Testis (tissue), 2 donors: ENCODE measurements at regions not wholly inside any gene's neighbourhood (a gene's known extent, or its start where the extent isn't known, plus 50 kb on each side); places are given as distances from the start of the nearest gene placed in this dataset.

ENCODE experiments used
- DNase-seq: peaks from one replicate; pipeline ENCODE4 v3.0.0-alpha.2; 2019
- H3K27ac ChIP-seq, 2 donors: fragments of 200-600 bp; sonication (generic); one replicate each; pipeline ENCODE4 v1.5.1; 2019
- H3K27me3 ChIP-seq: fragments of 200-600 bp; sonication (generic); one replicate; pipeline ENCODE4 v1.5.1; 2019
- H3K36me3 ChIP-seq: fragments of 200-600 bp; sonication (generic); one replicate; pipeline ENCODE4 v1.5.1; 2017; ENCODE audit warnings: low read depth; ENCODE audit errors: missing control alignments
- H3K4me1 ChIP-seq: fragments of 200-600 bp; sonication (generic); one replicate; pipeline ENCODE4 v1.5.1; 2019
- H3K4me3 ChIP-seq, 2 donors: fragments of 200-600 bp; sonication (generic); one replicate each; pipeline ENCODE4 v1.5.1; 2017 to 2019
- H3K9me3 ChIP-seq: fragments of 200-600 bp; sonication (generic); one replicate; pipeline ENCODE4 v1.5.1; 2017
- CTCF ChIP-seq, 3 experiments: fragments of 450-650 bp in 2 of 3; fragments of 200-600 bp in 1 of 3; sonication (generic) in 1 of 3; IDR thresholded peaks; one replicate each; pipeline ENCODE4 v1.5.1; 2016 to 2019; ENCODE audit warnings: antibody characterized with exemption in 3 of 3, mild to moderate bottlenecking in 2 of 3, moderate library complexity in 1 of 3
- POLR2A ChIP-seq: fragments of 450-650 bp; IDR thresholded peaks from one replicate; pipeline ENCODE4 v1.6.1; 2017; ENCODE audit warnings: antibody characterized with exemption, mild to moderate bottlenecking, moderate library complexity
- WGBS, 2 donors: methylation state at CpG; one replicate each; pipeline ENCODE4 v1.1.5; 2018; 5-methylcytosine and 5-hydroxymethylcytosine counted together
- intact Hi-C: fragments of 100-400 bp; cut with DNase I; formaldehyde crosslinking; loops from one replicate; pipeline ENCODE4 v1.15.1; 2023; ENCODE audit warnings: low total_unique reads

GRCh38 chr13:90020536-90021070 is 1326.9 kb upstream of the MIR17HG start:
- WGBS, 2 donors, result 57 to 58% methylated on average over 3 of the region's 3 CpGs
- TF ChIP-seq CTCF (IDR thresholded peaks at IDR 0.05), result no peak
- TF ChIP-seq POLR2A, result no peak
- no peak overlapping the region for H3K4me3 ChIP-seq
- no peak overlapping the region for H3K27ac ChIP-seq
- intact Hi-C loops, result no loop called here
- no peaks in the 10 kb centered on the region for H3K27me3 ChIP-seq
- no peaks in the 10 kb centered on the region for H3K4me1 ChIP-seq
- no peak for DNase-seq
- no peaks in the 10 kb centered on the region for H3K36me3 ChIP-seq
- no peaks in the 10 kb centered on the region for H3K9me3 ChIP-seq

DNA sequence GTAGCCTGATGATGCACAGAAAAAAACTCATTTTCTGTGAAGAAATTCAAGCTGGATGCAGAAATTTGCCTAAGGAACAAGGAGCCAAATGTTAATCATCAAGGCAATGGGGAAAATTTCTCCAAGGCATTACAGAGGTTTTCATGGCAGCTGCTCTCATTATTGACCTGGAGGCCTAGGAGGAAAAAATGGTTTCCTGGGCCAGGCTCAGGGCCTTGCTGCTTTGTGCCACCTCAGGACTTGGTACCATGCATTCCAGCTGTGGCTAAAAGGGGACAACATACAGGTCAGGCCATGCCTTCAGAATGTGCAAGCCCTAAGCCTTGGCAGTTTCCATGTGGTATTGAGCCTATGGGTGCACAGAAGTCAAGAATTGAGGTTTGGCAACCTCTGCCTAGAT is 1320.1 kb upstream of the MIR17HG start:
- Histone ChIP-seq H3K36me3 (no peaks in the 10 kb centered on the region), H3K9me3 (no peaks in the 10 kb centered on the region), H3K4me3 (no peak overlapping the region), H3K27me3 (no peaks in the 10 kb centered on the region), H3K27ac (no peak overlapping the region), H3K4me1 (no peaks in the 10 kb centered on the region)
- TF ChIP-seq POLR2A (no peak), CTCF (IDR thresholded peaks at IDR 0.05) (no peak)
- intact Hi-C loops, result no loop called here
- no peak for DNase-seq

DNA sequence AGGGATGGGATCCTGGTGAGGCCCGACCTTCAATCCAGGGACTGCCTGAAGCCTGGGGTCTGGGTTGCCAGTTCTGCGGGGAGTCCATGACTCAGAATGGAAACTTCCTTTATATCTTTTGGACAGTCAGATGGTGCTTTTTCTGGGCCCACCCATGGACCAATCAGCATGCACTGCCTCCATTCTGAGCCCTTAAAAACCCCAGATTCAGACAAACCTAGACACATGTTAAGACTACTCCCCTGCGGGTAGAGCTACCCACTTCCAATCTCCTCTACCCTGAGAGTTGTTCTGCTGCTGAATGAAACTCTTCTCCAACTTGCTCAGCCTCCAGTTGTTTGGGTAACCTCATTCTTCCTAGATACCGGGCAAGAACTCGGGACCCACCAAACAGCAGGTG is 1315.2 kb upstream of the MIR17HG start:
- H3K27ac ChIP-seq, result no peak overlapping the region
- no peaks in the 10 kb centered on the region for H3K36me3 ChIP-seq
- intact Hi-C loops, result no loop called here
- TF ChIP-seq POLR2A (no peak), CTCF (IDR thresholded peaks at IDR 0.05) (no peak)
- H3K4me3 ChIP-seq, result no peak overlapping the region
- no peaks in the 10 kb centered on the region for H3K4me1 ChIP-seq
- H3K27me3 ChIP-seq, result no peaks in the 10 kb centered on the region
- no peaks in the 10 kb centered on the region for H3K9me3 ChIP-seq
- WGBS, 2 donors, result 74% methylated on average over 4 to 5 of the region's 5 CpGs
- no peak for DNase-seq

GRCh38 chr13:90032841-90033493 is 1314.5 kb upstream of the MIR17HG start:
- H3K36me3 ChIP-seq, result no peaks in the 10 kb centered on the region
- no peak for DNase-seq
- H3K4me1 ChIP-seq, result no peaks in the 10 kb centered on the region
- intact Hi-C loops, result no loop called here
- TF ChIP-seq CTCF (IDR thresholded peaks at IDR 0.05), result no peak
- no peak for TF ChIP-seq POLR2A
- H3K27me3 ChIP-seq, result no peaks in the 10 kb centered on the region
- WGBS, 2 donors, result 76 to 77% methylated on average over 10 to 11 of the region's 14 CpGs
- H3K4me3 ChIP-seq, result no peak overlapping the region
- no peaks in the 10 kb centered on the region for H3K9me3 ChIP-seq
- no peak overlapping the region for H3K27ac ChIP-seq

DNA sequence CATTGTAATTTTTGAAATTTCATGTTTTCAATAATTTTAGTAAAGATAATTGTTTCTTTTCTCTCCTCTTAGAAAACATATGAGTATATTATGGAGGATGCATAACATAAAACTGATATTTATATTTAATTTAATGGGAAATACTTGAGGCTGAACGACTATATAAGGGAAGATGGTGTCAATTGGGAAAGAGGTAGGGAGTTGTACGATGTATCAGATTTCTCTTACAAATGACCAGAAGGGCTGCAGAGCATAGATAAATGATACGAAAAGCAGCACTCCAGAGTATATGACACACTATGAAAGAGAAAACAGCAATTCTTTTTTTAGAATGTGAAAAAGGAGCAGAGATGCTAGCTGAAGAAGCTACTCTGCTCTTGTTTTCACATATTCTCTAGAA is 1308.0 kb upstream of the MIR17HG start:
- H3K27ac ChIP-seq, result no peak overlapping the region
- H3K4me1 ChIP-seq, result no peaks in the 10 kb centered on the region
- no peak for TF ChIP-seq POLR2A
- TF ChIP-seq CTCF (IDR thresholded peaks at IDR 0.05), result no peak
- 86% methylated on average over 3 of the region's 3 CpGs for WGBS, 2 donors
- no peaks in the 10 kb centered on the region for H3K9me3 ChIP-seq
- DNase-seq, result no peak
- no peaks in the 10 kb centered on the region for H3K27me3 ChIP-seq
- no peak overlapping the region for H3K4me3 ChIP-seq
- no peaks in the 10 kb centered on the region for H3K36me3 ChIP-seq
- intact Hi-C loops, result no loop called here
